Trophoblast cell (in vitro differentiated cells and primary cell): ENCODE measurements at regions not wholly inside any gene's neighbourhood (a gene's known extent, or its start where the extent isn't known, plus 50 kb on each side); places are given as distances from the start of the nearest gene placed in this dataset.

Experiments used
- DNase-seq, 2 donors: peaks; one replicate each; pipeline ENCODE4 v3.0.0-alpha.2; 2016
- H2AFZ ChIP-seq: 2 replicates; pipeline ENCODE4 v1.6.1; 2013; ENCODE audit warnings: low read length, moderate library complexity, mild to moderate bottlenecking; ENCODE audit not compliant: insufficient read depth, poor library complexity
- H2AK5ac ChIP-seq: 2 replicates; pipeline ENCODE4 v1.6.1; 2013; ENCODE audit warnings: mild to moderate bottlenecking, low read length
- H2BK120ac ChIP-seq: 2 replicates; pipeline ENCODE4 v1.6.1; 2013; ENCODE audit warnings: low read length, mild to moderate bottlenecking, moderate library complexity; ENCODE audit not compliant: insufficient read depth, poor library complexity
- H2BK12ac ChIP-seq: 2 replicates; pipeline ENCODE4 v1.6.1; 2013; ENCODE audit warnings: mild to moderate bottlenecking, low read length, moderate library complexity
- H2BK5ac ChIP-seq: 2 replicates; pipeline ENCODE4 v1.6.1; 2013; ENCODE audit warnings: low read length, low read depth, moderate library complexity, mild to moderate bottlenecking; ENCODE audit not compliant: poor library complexity
- H3K14ac ChIP-seq: 2 replicates; pipeline ENCODE4 v1.6.1; 2013; ENCODE audit warnings: mild to moderate bottlenecking, low read length
- H3K18ac ChIP-seq: 2 replicates; pipeline ENCODE4 v1.6.1; 2013; ENCODE audit warnings: mild to moderate bottlenecking, low read length
- H3K23ac ChIP-seq: 2 replicates; pipeline ENCODE4 v1.6.1; 2013; ENCODE audit warnings: low read length
- H3K27ac ChIP-seq: 2 replicates; pipeline ENCODE4 v1.5.1; 2013; ENCODE audit warnings: low read depth, mild to moderate bottlenecking, inconsistent platforms, low read length, moderate library complexity
- H3K27me3 ChIP-seq: 2 replicates; pipeline ENCODE4 v1.6.1; 2013; ENCODE audit warnings: inconsistent platforms, mild to moderate bottlenecking, low read length, moderate library complexity; ENCODE audit not compliant: insufficient read depth
- H3K36me3 ChIP-seq, 2 experiments: 1 replicate in 1 of 2; 2 replicates in 1 of 2; pipeline ENCODE4 v1.6.1; 2013; ENCODE audit warnings: low read length in 2 of 2, mild to moderate bottlenecking in 2 of 2, moderate library complexity in 1 of 2; ENCODE audit not compliant: insufficient read depth in 2 of 2, control insufficient read depth in 1 of 2
- H3K4ac ChIP-seq: 2 replicates; pipeline ENCODE4 v1.6.1; 2013; ENCODE audit warnings: low read depth, mild to moderate bottlenecking, low read length, moderate library complexity
- H3K4me1 ChIP-seq, 2 experiments: 1 replicate in 1 of 2; 2 replicates in 1 of 2; pipeline ENCODE4 v1.6.1; 2013; ENCODE audit warnings: low read length in 2 of 2, mild to moderate bottlenecking in 2 of 2, moderate library complexity in 1 of 2; ENCODE audit not compliant: insufficient read depth in 2 of 2, control insufficient read depth in 1 of 2
- H3K4me2 ChIP-seq: 2 replicates; pipeline ENCODE4 v1.6.1; 2013; ENCODE audit warnings: inconsistent platforms, mild to moderate bottlenecking, low read length, moderate library complexity
- H3K4me3 ChIP-seq: 2 replicates; pipeline ENCODE4 v1.5.1; 2013; ENCODE audit warnings: mild to moderate bottlenecking, low read depth, low read length, inconsistent platforms
- H3K79me1 ChIP-seq: one replicate; pipeline ENCODE4 v1.6.1; 2013; ENCODE audit warnings: low read length
- H3K79me2 ChIP-seq: 2 replicates; pipeline ENCODE4 v1.6.1; 2013; ENCODE audit warnings: low read length, mild to moderate bottlenecking; ENCODE audit not compliant: control insufficient read depth, insufficient read depth, poor library complexity
- H3K9ac ChIP-seq: 2 replicates; pipeline ENCODE4 v1.6.1; 2013; ENCODE audit warnings: mild to moderate bottlenecking, low read length
- H3K9me3 ChIP-seq: 2 replicates; pipeline ENCODE4 v1.6.1; 2013; ENCODE audit warnings: low read depth, mild to moderate bottlenecking, control low read depth, inconsistent platforms, low read length; ENCODE audit not compliant: insufficient read depth
- H4K12ac ChIP-seq: 2 replicates; pipeline ENCODE4 v1.6.1; 2013; ENCODE audit warnings: low read depth, mild to moderate bottlenecking, low read length, moderate library complexity
- H4K8ac ChIP-seq: 2 replicates; pipeline ENCODE4 v1.6.1; 2013; ENCODE audit warnings: low read depth, mild to moderate bottlenecking, low read length, moderate library complexity
- H4K91ac ChIP-seq: one replicate; pipeline ENCODE4 v1.6.1; 2013; ENCODE audit warnings: low read depth, mild to moderate bottlenecking, low read length, moderate library complexity
- WGBS: extraction: QIAGEN DNeasy Blood & Tissue Kit; methylation state at CpG from one replicate; pipeline ENCODE4 v1.1.7; 2013; ENCODE audit warnings: missing lambda C conversion rate; ENCODE audit not compliant: insufficient read length, insufficient coverage; ENCODE audit errors: extremely low coverage; 5-methylcytosine and 5-hydroxymethylcytosine counted together

DNA sequence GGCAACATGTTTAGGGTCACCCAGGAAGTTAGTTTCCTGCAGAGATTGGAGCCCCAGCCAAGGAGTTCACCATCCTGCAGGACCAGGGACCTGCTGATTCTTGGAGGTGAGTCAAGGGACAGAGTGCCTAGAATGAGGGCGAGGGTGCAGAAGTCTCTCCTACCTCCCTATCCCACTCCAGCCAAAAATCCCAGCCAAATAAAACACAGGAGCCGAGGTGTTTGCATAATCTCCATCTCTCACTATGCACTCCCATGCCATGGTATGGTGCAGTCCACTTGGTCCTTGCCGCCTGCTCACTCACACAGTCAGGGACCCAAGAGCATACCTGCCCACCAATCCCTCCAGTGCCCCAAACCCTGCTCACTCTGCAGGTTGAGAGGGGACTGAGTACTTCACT is 294.2 kb downstream of the UACA start:
- no peak for DNase-seq
- Histone ChIP-seq H4K8ac (no peak overlapping the region), H3K79me2 (no peaks in the 10 kb centered on the region), H3K27ac (no peak overlapping the region), H3K23ac (no peak overlapping the region), H3K27me3 (no peaks in the 10 kb centered on the region), H3K9me3 (no peaks in the 10 kb centered on the region), H4K12ac (no peak overlapping the region), H3K4me1 (peaks cover 18 to 24% of the 10 kb centered on the region in 2 experiments), H2AFZ (no peak overlapping the region), H2BK5ac (no peak overlapping the region), H3K4me3 (no peak overlapping the region), H3K36me3 (no peaks in the 10 kb centered on the region), H2BK120ac (no peak overlapping the region), H2BK12ac (no peak overlapping the region), H3K4ac (no peak overlapping the region), H3K9ac (no peak overlapping the region), H3K18ac (no peak overlapping the region), H4K91ac (no peak overlapping the region), H3K79me1 (no peaks in the 10 kb centered on the region), H3K14ac (no peak overlapping the region), H2AK5ac (no peak overlapping the region), H3K4me2 (no peak overlapping the region)
- no CpG with 5 or more reads among the region's 3 CpGs for WGBS

DNA sequence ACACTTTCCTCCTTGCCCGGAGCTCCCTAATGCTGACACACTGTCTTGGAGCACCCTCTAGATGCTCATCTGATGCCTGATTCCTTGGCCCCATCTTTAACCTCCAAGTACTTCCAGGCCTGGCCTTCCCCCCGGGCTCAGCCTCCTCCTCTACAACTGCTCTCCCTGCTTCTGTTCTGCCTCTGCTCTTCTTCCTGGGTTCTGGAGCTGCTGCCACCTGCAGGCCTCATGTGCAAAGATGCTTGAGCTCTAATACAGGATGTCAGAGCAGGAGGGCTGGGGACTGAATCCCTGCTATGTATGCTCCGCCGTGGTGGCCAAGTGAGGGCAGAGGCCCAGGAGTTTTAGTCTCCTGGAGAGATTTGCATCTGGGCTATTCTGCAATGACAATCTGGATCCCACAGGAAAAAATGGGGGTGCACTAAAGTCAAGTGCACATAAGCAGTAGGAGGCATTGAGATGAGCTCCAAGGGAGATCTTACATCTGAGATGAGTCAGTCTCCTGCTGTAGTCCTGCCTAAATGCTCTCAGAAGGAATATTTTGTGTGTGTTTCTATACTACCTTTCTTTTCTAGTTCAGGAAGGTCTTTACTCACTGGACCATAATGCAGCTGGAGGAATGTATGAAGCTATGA is 296.3 kb downstream of the UACA start:
- WGBS = no CpG with 5 or more reads among the region's 4 CpGs
- no peaks in the 10 kb centered on the region for H3K9me3 ChIP-seq
- no peak overlapping the region for H3K14ac ChIP-seq
- H4K8ac ChIP-seq = no peak overlapping the region
- no peak overlapping the region for H2BK5ac ChIP-seq
- H2AK5ac ChIP-seq = no peak overlapping the region
- H3K27me3 ChIP-seq = no peaks in the 10 kb centered on the region
- H2AFZ ChIP-seq = no peak overlapping the region
- no peak overlapping the region for H3K4me2 ChIP-seq
- no peaks in the 10 kb centered on the region for H3K79me2 ChIP-seq
- H3K4me3 ChIP-seq = no peak overlapping the region
- H3K79me1 ChIP-seq = no peaks in the 10 kb centered on the region
- peaks cover 23 to 39% of the 10 kb centered on the region in 2 experiments for H3K4me1 ChIP-seq
- H4K91ac ChIP-seq = no peak overlapping the region
- H3K4ac ChIP-seq = no peak overlapping the region
- no peak overlapping the region for H3K18ac ChIP-seq
- no peak overlapping the region for H3K27ac ChIP-seq
- peak; percentile 46 to 73 for DNase-seq
- H3K23ac ChIP-seq = no peak overlapping the region
- H4K12ac ChIP-seq = no peak overlapping the region
- no peak overlapping the region for H2BK12ac ChIP-seq
- H2BK120ac ChIP-seq = no peak overlapping the region
- no peak overlapping the region for H3K9ac ChIP-seq
- no peaks in the 10 kb centered on the region for H3K36me3 ChIP-seq

DNA sequence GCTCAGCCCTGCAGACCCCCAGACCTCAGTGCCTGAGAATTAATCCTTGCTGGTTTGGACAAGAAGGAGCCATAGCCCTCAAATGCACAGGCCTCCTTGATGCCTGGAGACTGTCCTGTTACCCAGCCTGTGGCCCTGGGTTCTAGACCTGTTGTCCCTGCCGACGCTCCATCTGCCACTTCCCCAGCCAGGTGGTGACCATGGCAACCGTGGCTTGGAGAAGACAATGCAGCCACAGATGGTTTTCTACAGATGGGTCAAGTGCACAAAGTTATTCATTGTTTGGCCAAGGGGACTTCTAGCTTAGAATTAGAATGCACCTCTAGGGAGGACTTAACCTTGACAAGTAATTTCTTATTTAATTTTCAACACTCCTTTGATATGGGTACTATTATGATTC is 297.1 kb downstream of the UACA start:
- Histone ChIP-seq H3K23ac (no peak overlapping the region), H3K4me2 (no peak overlapping the region), H3K4me1 (peaks cover 23 to 39% of the 10 kb centered on the region in 2 experiments), H2BK12ac (no peak overlapping the region), H3K79me1 (no peaks in the 10 kb centered on the region), H3K9me3 (no peaks in the 10 kb centered on the region), H2AK5ac (no peak overlapping the region), H3K27ac (no peak overlapping the region), H2BK120ac (no peak overlapping the region), H3K27me3 (no peaks in the 10 kb centered on the region), H3K4me3 (no peak overlapping the region), H2AFZ (no peak overlapping the region), H4K91ac (peak overlapping the region; percentile 48), H3K36me3 (no peaks in the 10 kb centered on the region), H4K8ac (peak overlapping the region; percentile 31), H4K12ac (no peak overlapping the region), H3K9ac (no peak overlapping the region), H3K79me2 (no peaks in the 10 kb centered on the region), H2BK5ac (no peak overlapping the region), H3K14ac (no peak overlapping the region), H3K4ac (no peak overlapping the region), H3K18ac (no peak overlapping the region)
- WGBS = no CpG with 5 or more reads among the region's 3 CpGs
- DNase-seq = no peak

DNA sequence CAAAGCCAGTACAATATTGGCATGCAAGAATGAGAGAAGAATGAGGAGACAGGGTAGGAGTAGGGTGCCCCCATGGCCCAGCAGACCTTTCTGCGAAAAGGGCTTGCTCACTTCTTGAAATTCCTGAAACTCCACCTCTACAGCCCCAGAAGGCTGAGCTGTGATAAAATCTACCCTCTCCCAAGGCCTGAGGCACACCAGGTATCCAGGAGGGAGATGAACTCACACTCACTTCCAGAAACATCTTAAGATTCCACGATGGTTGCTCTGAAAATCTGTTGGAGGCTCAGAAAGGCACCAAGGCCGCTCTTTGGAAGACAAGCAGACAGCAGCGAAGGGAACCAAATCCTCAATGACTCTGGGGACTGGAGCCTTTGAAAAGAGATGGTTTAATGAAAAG is 297.5 kb downstream of the UACA start:
- peak; percentile 90 to 96 for DNase-seq
- no peak overlapping the region for H3K27ac ChIP-seq
- no peak overlapping the region for H3K14ac ChIP-seq
- H2BK120ac ChIP-seq = no peak overlapping the region
- H4K12ac ChIP-seq = no peak overlapping the region
- no peaks in the 10 kb centered on the region for H3K36me3 ChIP-seq
- H3K4me2 ChIP-seq = no peak overlapping the region
- peaks cover 23 to 38% of the 10 kb centered on the region in 2 experiments for H3K4me1 ChIP-seq
- no peak overlapping the region for H3K4ac ChIP-seq
- WGBS = no CpG with 5 or more reads among the region's 4 CpGs
- H3K4me3 ChIP-seq = no peak overlapping the region
- no peak overlapping the region for H2AK5ac ChIP-seq
- no peak overlapping the region for H2BK12ac ChIP-seq
- no peak overlapping the region for H2BK5ac ChIP-seq
- H3K79me2 ChIP-seq = no peaks in the 10 kb centered on the region
- no peak overlapping the region for H4K91ac ChIP-seq
- H2AFZ ChIP-seq = no peak overlapping the region
- no peak overlapping the region for H3K18ac ChIP-seq
- no peak overlapping the region for H4K8ac ChIP-seq
- no peak overlapping the region for H3K23ac ChIP-seq
- no peak overlapping the region for H3K9ac ChIP-seq
- no peaks in the 10 kb centered on the region for H3K27me3 ChIP-seq
- H3K9me3 ChIP-seq = no peaks in the 10 kb centered on the region
- H3K79me1 ChIP-seq = no peaks in the 10 kb centered on the region
